Stimulated activated naive CD8-positive, alpha-beta T cell treated with anti-CD3 and anti-CD28 coated beads, Interleukin-15, Interleukin-2, amounts not matched to agents 100 U/mL and 50 U/mL, for 24 hours (primary cell): ENCODE measurements at regions not wholly inside any gene's neighbourhood (a gene's known extent, or its start where the extent isn't known, plus 50 kb on each side); places are given as distances from the start of the nearest gene placed in this dataset.
"Not testable (repeated sequence)": the region's sequence is repeated elsewhere in the genome, so short reads cannot be mapped to it uniquely, and the experiment has no call there.

Experiments used
- ATAC-seq: fragments of 150-1000 bp; cut with Tn5 transposase; one replicate; pipeline ENCODE4 v1.10.0; 2021
- DNase-seq: peaks from one replicate; pipeline ENCODE4 v3.0.0; 2021

- DNase-seq (no peak), ATAC-seq (no peak)
These were observed 236.0 kb upstream of the SPHKAP start for GRCh38 chr2:228417526-228417925.

- no peak for ATAC-seq
These were observed 228.6 kb upstream of the SPHKAP start for GRCh38 chr2:228410061-228410460.

GRCh38 chr2:228409493-228409892, 228.0 kb upstream of the SPHKAP start:
- ATAC-seq (no peak), DNase-seq (no peak)

More at GRCh38 chr2:228410061-228410460, 228.6 kb upstream of the SPHKAP start:
- DNase-seq = no peak

GRCh38 chr2:228408529-228409227, 227.2 kb upstream of the SPHKAP start:
- DNase-seq (no peak), ATAC-seq (no peak)

- ATAC-seq = no peak
These were observed 226.3 kb upstream of the SPHKAP start for GRCh38 chr2:228407821-228408220.

GRCh38 chr2:228401065-228401912, 219.8 kb upstream of the SPHKAP start:
- ATAC-seq = no peak
- no peak for DNase-seq

More at GRCh38 chr2:228407821-228408220, 226.3 kb upstream of the SPHKAP start:
- DNase-seq = no peak

- ATAC-seq (no peak), DNase-seq (no peak)
These were observed 206.3 kb upstream of the SPHKAP start for GRCh38 chr2:228387776-228388175.

- DNase-seq (no peak), ATAC-seq (no peak)
These were observed 197.4 kb upstream of the SPHKAP start for GRCh38 chr2:228378696-228379425.

- ATAC-seq = no peak
- no peak for DNase-seq
These were observed 196.7 kb upstream of the SPHKAP start for GRCh38 chr2:228378233-228378632.

GRCh38 chr2:228377533-228377932, 196.0 kb upstream of the SPHKAP start:
- no peak for ATAC-seq
- no peak for DNase-seq

- DNase-seq (no peak), ATAC-seq (no peak)
These were observed 193.3 kb upstream of the SPHKAP start for GRCh38 chr2:228374741-228375140.

- no peak for DNase-seq
These were observed 191.7 kb upstream of the SPHKAP start for GRCh38 chr2:228373191-228373590.

GRCh38 chr2:228372212-228372611, 190.7 kb upstream of the SPHKAP start:
- DNase-seq (no peak), ATAC-seq (no peak)

More at GRCh38 chr2:228373191-228373590, 191.7 kb upstream of the SPHKAP start:
- ATAC-seq = no peak

- no peak for DNase-seq
These were observed 188.0 kb upstream of the SPHKAP start for GRCh38 chr2:228369400-228370031.

GRCh38 chr2:228367356-228367755, 185.9 kb upstream of the SPHKAP start:
- ATAC-seq = no peak
- no peak for DNase-seq

More at GRCh38 chr2:228369400-228370031, 188.0 kb upstream of the SPHKAP start:
- no peak for ATAC-seq

- DNase-seq (no peak), ATAC-seq (no peak)
These were observed 178.0 kb upstream of the SPHKAP start for GRCh38 chr2:228359473-228359872.

- DNase-seq = no peak
These were observed 174.4 kb upstream of the SPHKAP start for GRCh38 chr2:228355897-228356296.

GRCh38 chr2:228352980-228353379, 171.5 kb upstream of the SPHKAP start:
- not testable (repeated sequence) for DNase-seq, ATAC-seq

More at GRCh38 chr2:228355897-228356296, 174.4 kb upstream of the SPHKAP start:
- ATAC-seq = no peak

- DNase-seq (no peak), ATAC-seq (no peak)
These were observed 170.6 kb upstream of the SPHKAP start for GRCh38 chr2:228352048-228352447.

- ATAC-seq (no peak), DNase-seq (no peak)
These were observed 167.1 kb upstream of the SPHKAP start for GRCh38 chr2:228348516-228349064.

- ATAC-seq = no peak
- DNase-seq = no peak
These were observed 163.0 kb upstream of the SPHKAP start for GRCh38 chr2:228344531-228344930.

GRCh38 chr2:228339525-228339924, 158.0 kb upstream of the SPHKAP start:
- DNase-seq (no peak), ATAC-seq (no peak)
